Hippocampal formation (tissue), 2 donors: ENCODE measurements at regions not wholly inside any gene's neighbourhood (a gene's known extent, or its start where the extent isn't known, plus 50 kb on each side); places are given as distances from the start of the nearest gene placed in this dataset.
"Not testable (repeated sequence)": the region's sequence is repeated elsewhere in the genome, so short reads cannot be mapped to it uniquely, and the experiment has no call there.

ENCODE experiments used
- DNase-seq, 2 donors: peaks; one replicate each; lab custom pipeline; 2025; lab: John Stamatoyannopoulos, UW

GRCh38 chr3:191741847-191742350 lies 280.9 kb downstream of the PYDC2 start:
- DNase-seq = not testable (repeated sequence)

- DNase-seq = no peak
These were observed 282.3 kb downstream of the PYDC2 start for GRCh38 chr3:191743283-191743682.

- no peak for DNase-seq
These were observed 289.7 kb downstream of the PYDC2 start for GRCh38 chr3:191750618-191751017.

- DNase-seq = no peak
These were observed 292.2 kb downstream of the PYDC2 start for GRCh38 chr3:191753196-191753595.

GRCh38 chr3:191761906-191762305 lies 300.9 kb downstream of the PYDC2 start:
- no peak for DNase-seq

GRCh38 chr3:191762323-191762960 lies 301.5 kb downstream of the PYDC2 start:
- no peak for DNase-seq

GRCh38 chr3:191768421-191768820 lies 307.5 kb downstream of the PYDC2 start:
- no peak for DNase-seq

- DNase-seq = no peak
These were observed 309.6 kb downstream of the PYDC2 start for GRCh38 chr3:191770541-191770940.

- DNase-seq = no peak
These were observed 313.5 kb downstream of the PYDC2 start for GRCh38 chr3:191774485-191774884.

- DNase-seq = no peak
These were observed 314.7 kb downstream of the PYDC2 start for GRCh38 chr3:191775451-191776233.

GRCh38 chr3:191781044-191781443 lies 320.1 kb downstream of the PYDC2 start:
- DNase-seq = no peak

- DNase-seq = no peak
These were observed 322.1 kb downstream of the PYDC2 start for GRCh38 chr3:191783024-191783423.

GRCh38 chr3:191790934-191791333 lies 330.0 kb downstream of the PYDC2 start:
- no peak for DNase-seq

- DNase-seq = no peak
These were observed 331.6 kb downstream of the PYDC2 start for GRCh38 chr3:191792580-191792979.

- DNase-seq = no peak
These were observed 334.2 kb downstream of the PYDC2 start for GRCh38 chr3:191795196-191795595.

GRCh38 chr3:191797271-191797670 lies 336.3 kb downstream of the PYDC2 start:
- DNase-seq = no peak

GRCh38 chr3:191802671-191803070 lies 341.7 kb downstream of the PYDC2 start:
- DNase-seq = no peak

- DNase-seq = no peak
These were observed 344.0 kb downstream of the PYDC2 start for GRCh38 chr3:191804935-191805334.

GRCh38 chr3:191808073-191808472 lies 347.1 kb downstream of the PYDC2 start:
- no peak for DNase-seq

- no peak for DNase-seq
These were observed 348.5 kb downstream of the PYDC2 start for GRCh38 chr3:191809326-191809949.

- no peak for DNase-seq
These were observed 352.3 kb downstream of the PYDC2 start for GRCh38 chr3:191813245-191813644.

GRCh38 chr3:191848818-191849217 lies 387.9 kb downstream of the PYDC2 start:
- DNase-seq = no peak

- no peak for DNase-seq
These were observed 398.6 kb downstream of the PYDC2 start for GRCh38 chr3:191859531-191859930.
